IMR-90 (cell line): ENCODE measurements at regions not wholly inside any gene's neighbourhood (a gene's known extent, or its start where the extent isn't known, plus 50 kb on each side); places are given as distances from the start of the nearest gene placed in this dataset.

Source experiments
- ATAC-seq: fragments of 200-7000 bp; cut with Tn5 transposase; 2 replicates; pipeline ENCODE4 v1.9.1; 2020; ENCODE audit warnings: low read depth, mild to moderate bottlenecking, moderate library complexity
- BruUV-seq: library from RNA; stranded (reverse); fragments of 400-500 nt; replicated peaks from 2 replicates; lab custom pipeline; 2021; lab: Mats Ljungman, UMichigan
- CTCF ChIA-PET: fragments of 300-600 bp; formaldehyde crosslinking; extraction: SDS; loops from one replicate; lab custom pipeline; 2021; ENCODE audit warnings: antibody characterized with exemption; lab: Yijun Ruan, JAX
- POLR2A ChIA-PET: fragments of 300-600 bp; sonication (Branson Sonifier 250); formaldehyde crosslinking; loops from one replicate; lab custom pipeline; 2022; ENCODE audit warnings: antibody characterized with exemption; ENCODE audit not compliant: unreplicated experiment; lab: Charles Lee
- DNase-seq: peaks from one replicate; pipeline ENCODE4 v3.0.0; 2013
- H2AFZ ChIP-seq: replicated peaks from 2 replicates; pipeline ENCODE3; 2013; ENCODE audit warnings: low read length, mild to moderate bottlenecking; ENCODE audit not compliant: poor library complexity
- H2AK5ac ChIP-seq: 2 replicates; pipeline ENCODE4 v1.6.1; 2013; ENCODE audit warnings: low read depth, low read length, inconsistent platforms
- H2AK9ac ChIP-seq: replicated peaks from 2 replicates; pipeline ENCODE3; 2013; ENCODE audit warnings: mild to moderate bottlenecking, low read depth, low read length, moderate library complexity; ENCODE audit not compliant: poor library complexity
- H2BK120ac ChIP-seq: 2 replicates; pipeline ENCODE4 v1.6.1; 2013; ENCODE audit warnings: low read depth, low read length, inconsistent platforms
- H2BK15ac ChIP-seq: 3 replicates; pipeline ENCODE4 v1.6.1; 2013; ENCODE audit warnings: low read depth, low read length, inconsistent platforms
- H2BK20ac ChIP-seq: 2 replicates; pipeline ENCODE4 v1.6.1; 2013; ENCODE audit warnings: low read depth, mild to moderate bottlenecking, inconsistent platforms, low read length, moderate library complexity
- H2BK5ac ChIP-seq: 2 replicates; pipeline ENCODE4 v1.6.1; 2013; ENCODE audit warnings: mild to moderate bottlenecking, low read depth, low read length, inconsistent platforms; ENCODE audit not compliant: poor library complexity, severe bottlenecking
- H3K14ac ChIP-seq: replicated peaks from 2 replicates; pipeline ENCODE4 v1.6.1; 2013; ENCODE audit warnings: low read depth, low read length, inconsistent platforms
- H3K18ac ChIP-seq: 2 replicates; pipeline ENCODE4 v1.6.1; 2013; ENCODE audit warnings: low read depth, low read length, control low read depth
- H3K23ac ChIP-seq: 2 replicates; pipeline ENCODE4 v1.6.1; 2013; ENCODE audit warnings: low read depth, low read length, inconsistent platforms
- H3K27ac ChIP-seq: 2 replicates; pipeline ENCODE4 v1.5.1; 2013; ENCODE audit warnings: mild to moderate bottlenecking, control low read depth, low read length; ENCODE audit not compliant: insufficient read depth
- H3K27me3 ChIP-seq: 2 replicates; pipeline ENCODE4 v1.6.1; 2013; ENCODE audit warnings: low read length; ENCODE audit not compliant: control insufficient read depth, insufficient read depth
- H3K36me3 ChIP-seq: 2 replicates; pipeline ENCODE4 v1.6.1; 2013; ENCODE audit warnings: low read length, mixed read lengths; ENCODE audit not compliant: control insufficient read depth, insufficient read depth
- H3K4ac ChIP-seq: 2 replicates; pipeline ENCODE4 v1.6.1; 2013; ENCODE audit warnings: low read depth, low read length, inconsistent platforms
- H3K4me1 ChIP-seq: 2 replicates; pipeline ENCODE4 v1.6.1; 2013; ENCODE audit warnings: low read length, mixed read lengths; ENCODE audit not compliant: control insufficient read depth, insufficient read depth
- H3K4me2 ChIP-seq: 2 replicates; pipeline ENCODE4 v1.6.1; 2013; ENCODE audit warnings: low read depth, mild to moderate bottlenecking, control low read depth, low read length, moderate library complexity
- H3K4me3 ChIP-seq: 2 replicates; pipeline ENCODE4 v1.5.1; 2013; ENCODE audit warnings: low read depth, mild to moderate bottlenecking, control low read depth, low read length, moderate library complexity; ENCODE audit not compliant: insufficient read depth
- H3K56ac ChIP-seq: 2 replicates; pipeline ENCODE4 v1.6.1; 2013; ENCODE audit warnings: low read length, inconsistent platforms; ENCODE audit not compliant: insufficient read depth; ENCODE audit errors: extremely low read depth
- H3K79me1 ChIP-seq, 2 experiments: 2 replicates each; pipeline ENCODE4 v1.6.1; 2013; ENCODE audit warnings: low read length in 2 of 2, inconsistent platforms in 1 of 2, low read depth in 1 of 2
- H3K9ac ChIP-seq: 2 replicates; pipeline ENCODE4 v1.6.1; 2013; ENCODE audit warnings: low read depth, low read length, control low read depth
- H3K9me1 ChIP-seq: 2 replicates; pipeline ENCODE4 v1.6.1; 2013; ENCODE audit warnings: low read length, inconsistent platforms; ENCODE audit not compliant: insufficient read depth
- H3K9me3 ChIP-seq: 2 replicates; pipeline ENCODE4 v1.6.1; 2013; ENCODE audit warnings: low read length; ENCODE audit not compliant: control insufficient read depth, insufficient read depth
- H4K20me1 ChIP-seq: 2 replicates; pipeline ENCODE4 v1.6.1; 2013; ENCODE audit warnings: low read length, inconsistent platforms; ENCODE audit not compliant: insufficient read depth
- H4K5ac ChIP-seq: 2 replicates; pipeline ENCODE4 v1.6.1; 2013; ENCODE audit warnings: mild to moderate bottlenecking, low read depth, low read length, control low read depth
- H4K8ac ChIP-seq, 2 experiments: 2 replicates each; pipeline ENCODE4 v1.6.1; 2013; ENCODE audit warnings: low read depth in 2 of 2, low read length in 2 of 2, control low read depth in 1 of 2, inconsistent platforms in 1 of 2
- H4K91ac ChIP-seq: 2 replicates; pipeline ENCODE4 v1.6.1; 2013; ENCODE audit warnings: low read depth, low read length, inconsistent platforms; ENCODE audit not compliant: insufficient read depth
- dilution Hi-C: fragments of 300-500 bp; cut with HindIII; formaldehyde crosslinking; loops from one replicate; pipeline ENCODE4 v1.14.3; 2018; ENCODE audit warnings: low sequenced_read_pairs; ENCODE audit not compliant: unreplicated experiment
- in situ Hi-C: fragments of 300-500 bp; cut with MboI; formaldehyde crosslinking; loops from 3 replicates; pipeline ENCODE4 v1.14.3; 2019; ENCODE audit warnings: low sequenced_read_pairs, inconsistent platforms, mixed read lengths
- intact Hi-C: fragments of 100-400 bp; cut with micrococcal nuclease; formaldehyde crosslinking; loops from 2 replicates; pipeline ENCODE4 v1.10.0; 2022
- TF ChIP-seq, protein P1 (sequence below): fragments of 150-350 bp; IDR thresholded peaks from 2 replicates; pipeline ENCODE4 v1.6.1; 2017; ENCODE audit warnings: mild to moderate bottlenecking, antibody characterized with exemption, low read length, low read depth

DNA sequence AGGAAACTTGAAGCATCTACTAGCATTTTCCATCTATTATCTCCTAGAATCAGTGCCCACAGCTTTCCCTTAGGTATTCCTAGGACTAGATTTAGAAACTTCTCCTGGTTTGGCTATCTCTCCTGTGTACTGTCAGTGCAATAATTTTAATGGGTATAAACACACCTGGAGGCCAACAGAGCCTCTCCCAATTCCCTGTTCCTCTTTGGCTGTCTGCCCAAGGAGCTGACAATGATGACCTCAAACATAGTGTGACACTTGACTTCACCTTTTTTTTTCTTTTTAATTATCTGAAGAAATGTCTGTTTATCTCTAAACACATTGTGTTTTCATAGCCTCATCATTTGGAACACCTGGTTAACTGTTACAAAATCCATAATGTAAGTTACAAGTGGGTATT is 754.5 kb upstream of the ALCAM start:
- no peak overlapping the region for H2AK9ac ChIP-seq

More for the DNA sequence above, 754.5 kb upstream of the ALCAM start:
- BruUV-seq: no TSS peak
- H3K4me2 ChIP-seq: no peak overlapping the region
- no peaks in the 10 kb centered on the region for H3K27me3 ChIP-seq
- H3K9ac ChIP-seq: no peak overlapping the region
- dilution Hi-C loops (no loop called here), in situ Hi-C loops (loop anchor here (25.0 kb wide), 1 partner anchor 925 kb away; no protein-coding TSS in a partner anchor), intact Hi-C loops (no loop called here)
- no peak for DNase-seq
- H4K91ac ChIP-seq: no peak overlapping the region
- H4K8ac ChIP-seq: no peak overlapping the region
- no peak overlapping the region for H2BK20ac ChIP-seq
- H2BK120ac ChIP-seq: no peak overlapping the region
- TF ChIP-seq, protein P1, sequence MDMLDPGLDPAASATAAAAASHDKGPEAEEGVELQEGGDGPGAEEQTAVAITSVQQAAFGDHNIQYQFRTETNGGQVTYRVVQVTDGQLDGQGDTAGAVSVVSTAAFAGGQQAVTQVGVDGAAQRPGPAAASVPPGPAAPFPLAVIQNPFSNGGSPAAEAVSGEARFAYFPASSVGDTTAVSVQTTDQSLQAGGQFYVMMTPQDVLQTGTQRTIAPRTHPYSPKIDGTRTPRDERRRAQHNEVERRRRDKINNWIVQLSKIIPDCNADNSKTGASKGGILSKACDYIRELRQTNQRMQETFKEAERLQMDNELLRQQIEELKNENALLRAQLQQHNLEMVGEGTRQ: no peak
- ChIA-PET POLR2A (no interaction called here), CTCF (no interaction called here)
- no peak overlapping the region for H3K4ac ChIP-seq
- no peaks in the 10 kb centered on the region for H3K36me3 ChIP-seq
- no peaks in the 10 kb centered on the region for H4K20me1 ChIP-seq
- no peak overlapping the region for H3K14ac ChIP-seq
- H2BK15ac ChIP-seq: no peak overlapping the region
- no peak overlapping the region for H3K4me3 ChIP-seq
- H3K23ac ChIP-seq: no peak overlapping the region
- no peak overlapping the region for H3K27ac ChIP-seq
- H3K4me1 ChIP-seq: no peaks in the 10 kb centered on the region
- H3K56ac ChIP-seq: no peak overlapping the region
- no peaks in the 10 kb centered on the region for H3K79me1 ChIP-seq
- no peaks in the 10 kb centered on the region for H3K9me3 ChIP-seq
- no peak overlapping the region for H3K18ac ChIP-seq
- no peak overlapping the region for H2AK5ac ChIP-seq
- H3K9me1 ChIP-seq: no peaks in the 10 kb centered on the region
- H4K5ac ChIP-seq: no peak overlapping the region
- no peak overlapping the region for H2AFZ ChIP-seq
- H2BK5ac ChIP-seq: no peak overlapping the region
- ATAC-seq: no peak
